H9 (cell line): ENCODE measurements at regions not wholly inside any gene's neighbourhood (a gene's known extent, or its start where the extent isn't known, plus 50 kb on each side); places are given as distances from the start of the nearest gene placed in this dataset.

ENCODE experiments used
- DNase-seq: peaks from one replicate; pipeline ENCODE4 v3.0.0-alpha.2; 2017
- H2AFZ ChIP-seq: one replicate; pipeline ENCODE4 v1.6.1; 2013; ENCODE audit warnings: mild to moderate bottlenecking, low read length, control low read depth, moderate library complexity
- H2AK5ac ChIP-seq: 2 replicates; pipeline ENCODE4 v1.6.1; 2013; ENCODE audit warnings: low read length, control low read depth, mixed read lengths; ENCODE audit not compliant: insufficient read length
- H2BK120ac ChIP-seq: one replicate; pipeline ENCODE4 v1.6.1; 2013; ENCODE audit warnings: low read depth, mild to moderate bottlenecking, low read length, control low read depth, inconsistent platforms; ENCODE audit not compliant: poor library complexity, severe bottlenecking
- H2BK12ac ChIP-seq: 2 replicates; pipeline ENCODE4 v1.6.1; 2013; ENCODE audit warnings: low read length, control low read depth, mixed read lengths, low read depth; ENCODE audit not compliant: insufficient read length
- H2BK15ac ChIP-seq: 2 replicates; pipeline ENCODE4 v1.6.1; 2013; ENCODE audit warnings: low read depth, low read length, control low read depth
- H2BK20ac ChIP-seq: one replicate; pipeline ENCODE4 v1.6.1; 2013; ENCODE audit warnings: low read depth, mild to moderate bottlenecking, low read length, control low read depth, inconsistent platforms; ENCODE audit not compliant: poor library complexity, severe bottlenecking
- H2BK5ac ChIP-seq: 2 replicates; pipeline ENCODE4 v1.6.1; 2013; ENCODE audit warnings: low read length, control low read depth, mixed read lengths; ENCODE audit not compliant: insufficient read length
- H3K14ac ChIP-seq: 2 replicates; pipeline ENCODE4 v1.6.1; 2013; ENCODE audit warnings: low read length, control low read depth; ENCODE audit not compliant: insufficient read depth
- H3K18ac ChIP-seq: 2 replicates; pipeline ENCODE4 v1.6.1; 2013; ENCODE audit warnings: low read depth, mild to moderate bottlenecking, mixed read lengths, low read length, control low read depth; ENCODE audit not compliant: insufficient read length
- H3K23ac ChIP-seq: 2 replicates; pipeline ENCODE4 v1.6.1; 2013; ENCODE audit warnings: low read length, control low read depth, mixed read lengths, low read depth; ENCODE audit not compliant: insufficient read length
- H3K23me2 ChIP-seq: 2 replicates; pipeline ENCODE4 v1.6.1; 2013; ENCODE audit warnings: low read depth, mild to moderate bottlenecking, mixed read lengths, low read length, control low read depth; ENCODE audit not compliant: insufficient read length, poor library complexity, severe bottlenecking
- H3K27ac ChIP-seq: 2 replicates; pipeline ENCODE4 v1.5.1; 2013; ENCODE audit warnings: low read length, control low read depth, mixed read lengths, low read depth; ENCODE audit not compliant: insufficient read length
- H3K27me3 ChIP-seq: 2 replicates; pipeline ENCODE4 v1.6.1; 2013; ENCODE audit warnings: low read length, control low read depth, inconsistent platforms; ENCODE audit not compliant: insufficient read depth
- H3K4ac ChIP-seq: 2 replicates; pipeline ENCODE4 v1.6.1; 2013; ENCODE audit warnings: low read depth, mild to moderate bottlenecking, control low read depth, inconsistent platforms, low read length, moderate library complexity
- H3K4me1 ChIP-seq: 2 replicates; pipeline ENCODE4 v1.6.1; 2013; ENCODE audit warnings: low read length, control low read depth, inconsistent platforms; ENCODE audit not compliant: insufficient read depth
- H3K4me2 ChIP-seq: 2 replicates; pipeline ENCODE4 v1.6.1; 2013; ENCODE audit warnings: low read length, control low read depth, mixed read lengths; ENCODE audit not compliant: insufficient read length, insufficient read depth
- H3K56ac ChIP-seq: 2 replicates; pipeline ENCODE4 v1.6.1; 2013; ENCODE audit warnings: low read depth, mild to moderate bottlenecking, mixed read lengths, low read length, control low read depth; ENCODE audit not compliant: insufficient read length
- H3K79me1 ChIP-seq: 2 replicates; pipeline ENCODE4 v1.6.1; 2013; ENCODE audit warnings: low read depth, mild to moderate bottlenecking, moderate library complexity, low read length, control low read depth, inconsistent platforms; ENCODE audit not compliant: insufficient read depth, poor library complexity, severe bottlenecking
- H3K79me2 ChIP-seq: 2 replicates; pipeline ENCODE4 v1.6.1; 2013; ENCODE audit warnings: low read length, control low read depth, inconsistent platforms; ENCODE audit not compliant: insufficient read depth
- H3K9ac ChIP-seq: 2 replicates; pipeline ENCODE4 v1.6.1; 2013; ENCODE audit warnings: low read length, control low read depth, mixed read lengths; ENCODE audit not compliant: insufficient read length; ENCODE audit errors: extremely low read depth
- H3K9me3 ChIP-seq: one replicate; pipeline ENCODE4 v1.6.1; 2013; ENCODE audit warnings: low read depth, low read length, inconsistent platforms; ENCODE audit not compliant: control insufficient read depth
- H3T11ph ChIP-seq: one replicate; pipeline ENCODE4 v1.6.1; 2013; ENCODE audit warnings: mild to moderate bottlenecking, low read length, control low read depth, inconsistent platforms
- H4K20me1 ChIP-seq: one replicate; pipeline ENCODE4 v1.6.1; 2013; ENCODE audit not compliant: control insufficient read depth, insufficient read length, insufficient read depth
- H4K5ac ChIP-seq: 2 replicates; pipeline ENCODE4 v1.6.1; 2013; ENCODE audit warnings: low read depth, mild to moderate bottlenecking, mixed read lengths, low read length, control low read depth; ENCODE audit not compliant: insufficient read length
- H4K8ac ChIP-seq: replicated peaks from 2 replicates; pipeline ENCODE4 v1.6.1; 2013; ENCODE audit warnings: low read length, control low read depth, mixed read lengths, low read depth; ENCODE audit not compliant: insufficient read length
- H4K91ac ChIP-seq: 2 replicates; pipeline ENCODE4 v1.6.1; 2013; ENCODE audit warnings: low read depth, mild to moderate bottlenecking, moderate library complexity, mixed read lengths, low read length, control low read depth; ENCODE audit not compliant: insufficient read length
- H3K27ac Mint-ChIP-seq, 3 experiments: 2 replicates in 2 of 3; 3 replicates in 1 of 3; pipeline ENCODE4 v1.8.0; 2020 to 2021; ENCODE audit warnings: mixed read lengths in 3 of 3, mild to moderate bottlenecking in 1 of 3, moderate library complexity in 1 of 3
- H3K27me3 Mint-ChIP-seq: 2 replicates; pipeline ENCODE4 v1.8.0; 2021; ENCODE audit warnings: low read depth, mild to moderate bottlenecking, moderate library complexity, mixed read lengths
- H3K36me3 Mint-ChIP-seq, 3 experiments: 2 replicates in 2 of 3; 3 replicates in 1 of 3; pipeline ENCODE4 v1.8.0; 2020 to 2021; ENCODE audit warnings: low read depth in 3 of 3, mixed read lengths in 3 of 3; ENCODE audit not compliant: insufficient read depth in 1 of 3
- H3K4me1 Mint-ChIP-seq, 2 experiments: 2 replicates each; pipeline ENCODE4 v1.8.0; 2020; ENCODE audit warnings: mixed read lengths in 2 of 2
- H3K4me3 Mint-ChIP-seq, 2 experiments: 2 replicates in 1 of 2; 3 replicates in 1 of 2; pipeline ENCODE4 v1.8.0; 2020 to 2021; ENCODE audit warnings: mild to moderate bottlenecking in 2 of 2, mixed read lengths in 2 of 2, moderate library complexity in 1 of 2
- H3K9me3 Mint-ChIP-seq, 2 experiments: 2 replicates in 1 of 2; 3 replicates in 1 of 2; pipeline ENCODE4 v1.8.0; 2020; ENCODE audit warnings: mild to moderate bottlenecking in 2 of 2, mixed read lengths in 2 of 2, moderate library complexity in 1 of 2
- CTCF ChIP-seq: fragments of 200-600 bp; sonication (generic); conservative IDR thresholded peaks from 3 replicates; pipeline ENCODE4 v1.8.0; 2021; ENCODE audit warnings: antibody characterized with exemption, mild to moderate bottlenecking
- WGBS: extraction: QIAGEN DNeasy Blood & Tissue Kit; methylation state at CpG from one replicate; pipeline ENCODE4 v1.1.7; 2013; ENCODE audit warnings: missing lambda C conversion rate, low lambda C conversion rate, mixed read lengths; ENCODE audit not compliant: insufficient read length; ENCODE audit errors: extremely low coverage; 5-methylcytosine and 5-hydroxymethylcytosine counted together

GRCh38 chr14:81855007-81855406 is 321.4 kb upstream of the SEL1L start:
- Mint-ChIP-seq H3K27ac (no peak overlapping the region), H3K27me3 (no peaks in the 10 kb centered on the region; the same call in 1 of the 2 replicates), H3K4me1 (no peaks in the 10 kb centered on the region), H3K36me3 (peaks cover 11 to 28% (median 28%) of the 10 kb centered on the region in 3 experiments), H3K4me3 (no peak overlapping the region), H3K9me3 (peaks cover 30 to 46% of the 10 kb centered on the region in 2 experiments)
- Histone ChIP-seq H3K18ac (no peak overlapping the region), H3K4me2 (no peak overlapping the region), H3K9me3 (no peaks in the 10 kb centered on the region), H4K20me1 (no peaks in the 10 kb centered on the region), H2BK12ac (no peak overlapping the region), H3K4me1 (no peaks in the 10 kb centered on the region), H3K27me3 (no peaks in the 10 kb centered on the region), H3K4ac (no peak overlapping the region), H3K56ac (no peak overlapping the region), H3K23ac (no peak overlapping the region), H4K8ac (no peak overlapping the region), H2BK20ac (no peak overlapping the region), H2BK120ac (no peak overlapping the region), H3K79me2 (no peaks in the 10 kb centered on the region), H4K91ac (no peak overlapping the region), H3T11ph (no peak overlapping the region), H2AK5ac (no peak overlapping the region), H2AFZ (no peak overlapping the region), H3K23me2 (no peaks in the 10 kb centered on the region), H2BK5ac (no peak overlapping the region), H4K5ac (no peak overlapping the region), H3K79me1 (no peaks in the 10 kb centered on the region), H3K27ac (no peak overlapping the region), H3K14ac (no peak overlapping the region), H2BK15ac (no peak overlapping the region), H3K9ac (no peak overlapping the region)
- WGBS: no CpG with 5 or more reads among the region's 2 CpGs
- no peak for DNase-seq
- TF ChIP-seq CTCF: no peak
